WTC11 (cell line): ENCODE measurements at regions not wholly inside any gene's neighbourhood (a gene's known extent, or its start where the extent isn't known, plus 50 kb on each side); places are given as distances from the start of the nearest gene placed in this dataset.

ENCODE experiments used
- ATAC-seq: fragments of 200-7000 bp; cut with Tn5 transposase; 2 replicates; pipeline ENCODE4 v1.10.0; 2021; ENCODE audit warnings: mild to moderate bottlenecking, moderate library complexity
- CTCF ChIA-PET: fragments of 300-600 bp; sonication (Branson Sonifier 250); formaldehyde crosslinking; loops from one replicate; lab custom pipeline; 2021; ENCODE audit warnings: antibody characterized with exemption; lab: Charles Lee
- POLR2A ChIA-PET: fragments of 350-600 bp; sonication (Branson Sonifier 250); formaldehyde crosslinking; loops from one replicate; lab custom pipeline; 2021; ENCODE audit warnings: antibody characterized with exemption; lab: Charles Lee
- DNase-seq: peaks from one replicate; pipeline ENCODE4 v3.0.0; 2021; ENCODE audit warnings: low spot score
- H3K27ac Mint-ChIP-seq: 2 replicates; pipeline ENCODE4 v1.8.0; 2021; ENCODE audit warnings: mixed read lengths
- H3K27me3 Mint-ChIP-seq: 2 replicates; pipeline ENCODE4 v1.8.0; 2021; ENCODE audit warnings: low read depth, mild to moderate bottlenecking, moderate library complexity, mixed read lengths
- H3K36me3 Mint-ChIP-seq: 2 replicates; pipeline ENCODE4 v1.8.0; 2021; ENCODE audit warnings: mixed read lengths
- H3K4me1 Mint-ChIP-seq: 2 replicates; pipeline ENCODE4 v1.8.0; 2022; ENCODE audit warnings: mixed read lengths
- H3K4me3 Mint-ChIP-seq: 2 replicates; pipeline ENCODE4 v1.8.0; 2021; ENCODE audit warnings: mild to moderate bottlenecking, moderate library complexity, mixed read lengths
- H3K9me3 Mint-ChIP-seq: 2 replicates; pipeline ENCODE4 v1.8.0; 2021; ENCODE audit warnings: mixed read lengths
- AFF4 ChIP-seq: sonication (generic); formaldehyde crosslinking; IDR thresholded peaks from 2 replicates; pipeline ENCODE4 v1.8.1; 2023; ENCODE audit warnings: mild to moderate bottlenecking, missing genetic modification reagents, borderline replicate concordance
- ATF1 ChIP-seq: sonication (generic); formaldehyde crosslinking; IDR thresholded peaks from 2 replicates; pipeline ENCODE4 v1.8.1; 2023; ENCODE audit warnings: mild to moderate bottlenecking, moderate library complexity, missing genetic modification reagents
- ATF3 ChIP-seq: sonication (generic); formaldehyde crosslinking; conservative IDR thresholded peaks from 2 replicates; pipeline ENCODE4 v1.8.1; 2022; ENCODE audit warnings: mild to moderate bottlenecking, missing genetic modification reagents
- ATF6 ChIP-seq: sonication (generic); formaldehyde crosslinking; IDR thresholded peaks from 2 replicates; pipeline ENCODE4 v1.8.1; 2023; ENCODE audit warnings: mild to moderate bottlenecking, missing genetic modification reagents
- ERG ChIP-seq: fragments of 250-450 bp; sonication (Bioruptor Pico); IDR thresholded peaks from 2 replicates; pipeline ENCODE4 v1.8.0; 2021; ENCODE audit warnings: mild to moderate bottlenecking
- ESRRA ChIP-seq: sonication (generic); formaldehyde crosslinking; IDR thresholded peaks from 2 replicates; pipeline ENCODE4 v1.8.1; 2022; ENCODE audit warnings: mild to moderate bottlenecking, missing genetic modification reagents, borderline replicate concordance
- GABPB1 ChIP-seq: sonication (generic); formaldehyde crosslinking; IDR thresholded peaks from 2 replicates; pipeline ENCODE4 v1.8.1; 2023; ENCODE audit warnings: mild to moderate bottlenecking, missing genetic modification reagents
- HMGA2 ChIP-seq: fragments of 250-450 bp; sonication (Bioruptor Pico); IDR thresholded peaks from 2 replicates; pipeline ENCODE4 v1.4.0; 2021; ENCODE audit warnings: mild to moderate bottlenecking, moderate library complexity
- MXD4 ChIP-seq: fragments of 250-450 bp; sonication (Bioruptor Pico); IDR thresholded peaks from 2 replicates; pipeline ENCODE4 v1.8.0; 2021; ENCODE audit warnings: mild to moderate bottlenecking, moderate library complexity, borderline replicate concordance
- NFE2L1 ChIP-seq: sonication (generic); formaldehyde crosslinking; IDR thresholded peaks from 2 replicates; pipeline ENCODE4 v1.8.1; 2023; ENCODE audit warnings: missing genetic modification reagents
- NR3C1 ChIP-seq: sonication (generic); formaldehyde crosslinking; conservative IDR thresholded peaks from 2 replicates; pipeline ENCODE4 v1.8.1; 2023; ENCODE audit warnings: low read depth, mild to moderate bottlenecking, missing genetic modification reagents
- PRDM15 ChIP-seq: sonication (generic); formaldehyde crosslinking; IDR thresholded peaks from 2 replicates; pipeline ENCODE4 v1.8.0; 2022; ENCODE audit warnings: missing genetic modification reagents
- USF1 ChIP-seq: sonication (generic); formaldehyde crosslinking; IDR thresholded peaks from 2 replicates; pipeline ENCODE4 v1.8.0; 2022; ENCODE audit warnings: mild to moderate bottlenecking, missing genetic modification reagents
- ZNF121 ChIP-seq: sonication (generic); formaldehyde crosslinking; IDR thresholded peaks from 2 replicates; pipeline ENCODE4 v1.8.0; 2023; ENCODE audit warnings: missing genetic modification reagents
- ZNF138 ChIP-seq: sonication (generic); formaldehyde crosslinking; conservative IDR thresholded peaks from 2 replicates; pipeline ENCODE4 v1.8.1; 2022; ENCODE audit warnings: mild to moderate bottlenecking, moderate library complexity, missing genetic modification reagents

GRCh38 chr5:152464048-152464447, 59.0 kb upstream of the NMUR2 start (continued):
- no peak for TF ChIP-seq ATF6

GRCh38 chr5:152465140-152465539, 60.1 kb upstream of the NMUR2 start:
- Mint-ChIP-seq H3K36me3 (no peaks in the 10 kb centered on the region), H3K27me3 (no peaks in the 10 kb centered on the region), H3K4me3 (no peak overlapping the region), H3K4me1 (peaks cover 8% of the 10 kb centered on the region), H3K9me3 (no peaks in the 10 kb centered on the region), H3K27ac (no peak overlapping the region)
- POLR2A ChIA-PET, result no interaction called here
- DNase-seq (no peak), ATAC-seq (no peak)
- no peak for TF ChIP-seq GABPB1 (CRISPR knock-in tag)
- no peak for TF ChIP-seq ATF6
- TF ChIP-seq NR3C1 (CRISPR knock-in tag), result no peak
- no peak for TF ChIP-seq MXD4 (CRISPR knock-in tag)
- CTCF ChIA-PET, result no interaction called here

- no peaks in the 10 kb centered on the region for H3K36me3 Mint-ChIP-seq
- DNase-seq (no peak), ATAC-seq (no peak; the same call in 1 of the 2 replicates)
- no peaks in the 10 kb centered on the region for H3K9me3 Mint-ChIP-seq
- H3K27ac Mint-ChIP-seq, result no peak overlapping the region
- no peak overlapping the region for H3K4me3 Mint-ChIP-seq
- ChIA-PET POLR2A (no interaction called here), CTCF (no interaction called here)
- no peaks in the 10 kb centered on the region for H3K27me3 Mint-ChIP-seq
- peaks cover 11% of the 10 kb centered on the region for H3K4me1 Mint-ChIP-seq
- no peak for TF ChIP-seq ERG (CRISPR knock-in tag)
- no peak for TF ChIP-seq ESRRA
- TF ChIP-seq AFF4, result no peak
- no peak for TF ChIP-seq NFE2L1 (CRISPR knock-in tag)
- no peak for TF ChIP-seq ATF1
- TF ChIP-seq USF1 (CRISPR knock-in tag), result no peak
- TF ChIP-seq PRDM15 (CRISPR knock-in tag), result no peak
- no peak for TF ChIP-seq ATF3 (CRISPR knock-in tag)
- no peak for TF ChIP-seq ZNF121 (CRISPR knock-in tag)
- TF ChIP-seq HMGA2 (CRISPR knock-in tag), result no peak
- TF ChIP-seq ZNF138, result no peak
- no peak for TF ChIP-seq ATF6
Measured at GRCh38 chr5:152466085-152466745, 61.1 kb upstream of the NMUR2 start.
